Nephron progenitor cell (in vitro differentiated cells): ENCODE measurements at regions not wholly inside any gene's neighbourhood (a gene's known extent, or its start where the extent isn't known, plus 50 kb on each side); places are given as distances from the start of the nearest gene placed in this dataset.

Experiments
- DNase-seq: peaks from one replicate; pipeline ENCODE4 v3.0.0; 2021
- H3K27ac Mint-ChIP-seq: 2 replicates; pipeline ENCODE4 v1.8.0; 2021; ENCODE audit warnings: mild to moderate bottlenecking, moderate library complexity, mixed read lengths
- H3K27me3 Mint-ChIP-seq: 2 replicates; pipeline ENCODE4 v1.8.0; 2021; ENCODE audit warnings: mild to moderate bottlenecking, low read depth, mixed read lengths; ENCODE audit not compliant: poor library complexity
- H3K36me3 Mint-ChIP-seq: 2 replicates; pipeline ENCODE4 v1.8.0; 2021; ENCODE audit warnings: low read depth, mixed read lengths
- H3K4me1 Mint-ChIP-seq: 2 replicates; pipeline ENCODE4 v1.8.0; 2021; ENCODE audit warnings: mixed read lengths
- H3K4me3 Mint-ChIP-seq: 2 replicates; pipeline ENCODE4 v1.8.0; 2021; ENCODE audit warnings: mild to moderate bottlenecking, moderate library complexity, mixed read lengths
- H3K9me3 Mint-ChIP-seq: 2 replicates; pipeline ENCODE4 v1.8.0; 2021; ENCODE audit warnings: mild to moderate bottlenecking, moderate library complexity, mixed read lengths
- TF ChIP-seq, protein P1 (sequence below): fragments of 200-600 bp; sonication (generic); IDR thresholded peaks from 2 replicates; pipeline ENCODE4 v1.5.0; 2021; ENCODE audit warnings: antibody characterized with exemption

GRCh38 chr20:46816886-46817638 lies 77.6 kb upstream of the EYA2 start:
- H3K27ac Mint-ChIP-seq, result no peak overlapping the region
- TF ChIP-seq, protein P1, sequence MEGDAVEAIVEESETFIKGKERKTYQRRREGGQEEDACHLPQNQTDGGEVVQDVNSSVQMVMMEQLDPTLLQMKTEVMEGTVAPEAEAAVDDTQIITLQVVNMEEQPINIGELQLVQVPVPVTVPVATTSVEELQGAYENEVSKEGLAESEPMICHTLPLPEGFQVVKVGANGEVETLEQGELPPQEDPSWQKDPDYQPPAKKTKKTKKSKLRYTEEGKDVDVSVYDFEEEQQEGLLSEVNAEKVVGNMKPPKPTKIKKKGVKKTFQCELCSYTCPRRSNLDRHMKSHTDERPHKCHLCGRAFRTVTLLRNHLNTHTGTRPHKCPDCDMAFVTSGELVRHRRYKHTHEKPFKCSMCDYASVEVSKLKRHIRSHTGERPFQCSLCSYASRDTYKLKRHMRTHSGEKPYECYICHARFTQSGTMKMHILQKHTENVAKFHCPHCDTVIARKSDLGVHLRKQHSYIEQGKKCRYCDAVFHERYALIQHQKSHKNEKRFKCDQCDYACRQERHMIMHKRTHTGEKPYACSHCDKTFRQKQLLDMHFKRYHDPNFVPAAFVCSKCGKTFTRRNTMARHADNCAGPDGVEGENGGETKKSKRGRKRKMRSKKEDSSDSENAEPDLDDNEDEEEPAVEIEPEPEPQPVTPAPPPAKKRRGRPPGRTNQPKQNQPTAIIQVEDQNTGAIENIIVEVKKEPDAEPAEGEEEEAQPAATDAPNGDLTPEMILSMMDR, result no peak
- peaks cover 4% of the 10 kb centered on the region for H3K27me3 Mint-ChIP-seq
- H3K4me1 Mint-ChIP-seq, result peaks cover 45% of the 10 kb centered on the region
- no peaks in the 10 kb centered on the region for H3K9me3 Mint-ChIP-seq
- H3K36me3 Mint-ChIP-seq, result no peaks in the 10 kb centered on the region
- no peak for DNase-seq
- no peak overlapping the region for H3K4me3 Mint-ChIP-seq

GRCh38 chr20:46820682-46821081 lies 74.0 kb upstream of the EYA2 start:
- TF ChIP-seq, protein P1, result no peak
- Mint-ChIP-seq H3K4me1 (peaks cover 35% of the 10 kb centered on the region), H3K4me3 (no peak overlapping the region), H3K9me3 (peaks cover 21% of the 10 kb centered on the region), H3K27ac (no peak overlapping the region), H3K36me3 (no peaks in the 10 kb centered on the region), H3K27me3 (peaks cover 4% of the 10 kb centered on the region)
- no peak for DNase-seq

DNA sequence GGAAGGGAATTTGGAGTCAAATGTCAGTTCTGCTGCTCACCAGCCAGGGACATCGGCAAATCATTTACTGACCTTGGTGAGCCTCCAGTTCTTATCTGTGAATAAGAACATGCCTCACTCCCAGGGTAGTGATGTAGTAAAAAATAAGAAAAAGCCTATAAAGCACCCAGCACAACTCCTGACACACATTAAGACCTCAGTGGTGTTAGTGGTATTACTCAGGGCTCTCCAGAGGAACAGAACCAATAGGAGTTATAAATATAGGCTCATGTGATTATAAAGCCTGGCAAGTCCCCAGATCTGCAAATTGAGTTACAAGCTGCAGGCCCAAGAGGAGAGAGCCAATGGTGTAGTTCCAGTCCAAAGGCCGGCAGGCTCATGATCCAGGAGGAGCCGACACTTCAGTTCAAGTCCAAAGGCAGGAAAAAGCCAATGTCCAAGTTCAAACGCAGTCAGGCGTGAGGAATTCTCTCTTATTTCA lies 71.3 kb upstream of the EYA2 start:
- peak overlapping the region; percentile 49 for H3K27ac Mint-ChIP-seq
- H3K4me3 Mint-ChIP-seq, result no peak overlapping the region
- DNase-seq, result no peak
- H3K36me3 Mint-ChIP-seq, result no peaks in the 10 kb centered on the region
- TF ChIP-seq, protein P1, result no peak
- peaks cover 36% of the 10 kb centered on the region for H3K4me1 Mint-ChIP-seq
- H3K27me3 Mint-ChIP-seq, result peaks cover 10% of the 10 kb centered on the region
- peaks cover 24% of the 10 kb centered on the region for H3K9me3 Mint-ChIP-seq

- no peak for DNase-seq
- H3K9me3 Mint-ChIP-seq, result peaks cover 24% of the 10 kb centered on the region
- no peak overlapping the region for H3K27ac Mint-ChIP-seq
- H3K36me3 Mint-ChIP-seq, result no peaks in the 10 kb centered on the region
- peaks cover 32% of the 10 kb centered on the region for H3K4me1 Mint-ChIP-seq
- TF ChIP-seq, protein P1, result no peak
- peaks cover 10% of the 10 kb centered on the region for H3K27me3 Mint-ChIP-seq
- H3K4me3 Mint-ChIP-seq, result no peak overlapping the region
These were observed 70.9 kb upstream of the EYA2 start for GRCh38 chr20:46823753-46824152.

GRCh38 chr20:46826343-46826984 lies 68.2 kb upstream of the EYA2 start:
- peaks cover 13% of the 10 kb centered on the region for H3K27me3 Mint-ChIP-seq
- peaks cover 24% of the 10 kb centered on the region for H3K4me1 Mint-ChIP-seq
- no peak overlapping the region for H3K4me3 Mint-ChIP-seq
- H3K9me3 Mint-ChIP-seq, result peaks cover 24% of the 10 kb centered on the region
- H3K27ac Mint-ChIP-seq, result no peak overlapping the region
- no peak for DNase-seq
- no peaks in the 10 kb centered on the region for H3K36me3 Mint-ChIP-seq
- TF ChIP-seq, protein P1, result no peak
